Choroid plexus epithelial cell (primary cell): ENCODE measurements at regions not wholly inside any gene's neighbourhood (a gene's known extent, or its start where the extent isn't known, plus 50 kb on each side); places are given as distances from the start of the nearest gene placed in this dataset.
A peak's percentile ranks its signal among the peaks of the same experiment; 100 is the strongest.
"Not testable (repeated sequence)": the region's sequence is repeated elsewhere in the genome, so short reads cannot be mapped to it uniquely, and the experiment has no call there.

Experiments used
- DNase-seq: peaks from one replicate; pipeline ENCODE4 v3.0.0-alpha.2; 2010; ENCODE audit warnings: low read depth
- H3K4me3 ChIP-seq: 2 replicates; pipeline ENCODE4 v1.5.1; 2011; ENCODE audit warnings: low read depth, mild to moderate bottlenecking, control low read depth, low read length, moderate library complexity
- TF ChIP-seq, protein P1 (sequence below): conservative IDR thresholded peaks from 2 replicates; pipeline ENCODE4 v1.5.1; 2011; ENCODE audit warnings: low read depth, mild to moderate bottlenecking, control low read depth, inconsistent platforms, low read length, moderate library complexity

DNA sequence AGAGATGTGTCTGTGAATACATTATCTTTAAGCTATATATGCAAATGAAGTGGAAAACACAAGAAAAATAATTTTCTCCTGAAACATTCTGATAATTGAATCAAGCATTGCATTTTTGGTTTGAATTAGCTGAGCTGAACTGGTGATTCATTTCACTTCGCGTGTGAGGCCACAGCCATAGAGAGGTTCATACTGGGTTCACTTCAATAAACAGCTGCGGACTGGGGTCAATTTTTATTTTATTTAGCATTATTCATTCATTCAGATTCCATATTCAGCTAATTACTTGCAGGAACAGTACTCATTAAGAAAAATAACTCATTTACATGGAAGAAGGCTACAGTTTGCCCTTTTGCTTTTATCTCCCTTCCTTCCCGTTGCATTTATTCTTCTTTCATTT, 195.2 kb upstream of the LRIG3 start:
- no peak overlapping the region for H3K4me3 ChIP-seq
- DNase-seq, result peak; percentile 11
- TF ChIP-seq, protein P1, sequence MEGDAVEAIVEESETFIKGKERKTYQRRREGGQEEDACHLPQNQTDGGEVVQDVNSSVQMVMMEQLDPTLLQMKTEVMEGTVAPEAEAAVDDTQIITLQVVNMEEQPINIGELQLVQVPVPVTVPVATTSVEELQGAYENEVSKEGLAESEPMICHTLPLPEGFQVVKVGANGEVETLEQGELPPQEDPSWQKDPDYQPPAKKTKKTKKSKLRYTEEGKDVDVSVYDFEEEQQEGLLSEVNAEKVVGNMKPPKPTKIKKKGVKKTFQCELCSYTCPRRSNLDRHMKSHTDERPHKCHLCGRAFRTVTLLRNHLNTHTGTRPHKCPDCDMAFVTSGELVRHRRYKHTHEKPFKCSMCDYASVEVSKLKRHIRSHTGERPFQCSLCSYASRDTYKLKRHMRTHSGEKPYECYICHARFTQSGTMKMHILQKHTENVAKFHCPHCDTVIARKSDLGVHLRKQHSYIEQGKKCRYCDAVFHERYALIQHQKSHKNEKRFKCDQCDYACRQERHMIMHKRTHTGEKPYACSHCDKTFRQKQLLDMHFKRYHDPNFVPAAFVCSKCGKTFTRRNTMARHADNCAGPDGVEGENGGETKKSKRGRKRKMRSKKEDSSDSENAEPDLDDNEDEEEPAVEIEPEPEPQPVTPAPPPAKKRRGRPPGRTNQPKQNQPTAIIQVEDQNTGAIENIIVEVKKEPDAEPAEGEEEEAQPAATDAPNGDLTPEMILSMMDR, result no peak

DNA sequence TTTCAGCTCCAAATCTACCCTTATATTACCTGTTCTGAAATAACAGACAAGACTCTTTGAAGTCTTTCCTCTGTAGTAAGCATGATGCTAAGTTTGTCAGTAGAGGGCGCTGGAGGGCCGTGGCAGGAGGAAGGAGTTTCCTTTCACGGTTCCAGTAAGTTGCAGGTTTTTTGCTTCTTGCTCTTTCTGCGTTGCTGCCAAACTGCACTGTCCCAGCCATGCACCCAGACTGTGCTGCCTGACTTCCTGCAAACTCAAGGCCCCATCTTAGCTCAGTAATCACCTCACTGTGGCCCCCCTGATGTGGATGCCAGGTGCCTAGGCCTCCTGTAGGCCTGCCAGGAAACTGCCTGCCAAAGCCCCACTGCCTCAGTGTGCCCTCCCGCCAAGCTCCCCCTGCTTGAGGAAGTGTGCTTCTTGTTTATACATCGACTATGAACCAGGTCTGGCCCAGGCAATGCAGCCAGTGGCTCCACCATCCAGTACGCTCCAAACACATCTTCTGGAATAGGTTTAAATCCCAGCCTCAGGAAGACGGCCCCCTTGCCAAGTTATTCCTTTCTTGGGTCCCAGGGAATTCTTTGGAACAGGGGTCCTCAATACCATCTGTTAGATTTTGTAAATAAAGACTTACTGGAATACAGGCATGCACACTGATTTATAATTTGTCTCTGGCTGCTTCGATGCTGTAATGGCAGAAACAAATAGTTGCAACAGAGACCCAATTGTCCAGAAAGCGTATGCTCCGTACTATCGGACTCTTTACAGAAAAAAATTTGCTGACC, 193.7 kb upstream of the LRIG3 start:
- TF ChIP-seq, protein P1, result peak; percentile 97
- peak; percentile 93 for DNase-seq
- H3K4me3 ChIP-seq, result no peak overlapping the region

DNA sequence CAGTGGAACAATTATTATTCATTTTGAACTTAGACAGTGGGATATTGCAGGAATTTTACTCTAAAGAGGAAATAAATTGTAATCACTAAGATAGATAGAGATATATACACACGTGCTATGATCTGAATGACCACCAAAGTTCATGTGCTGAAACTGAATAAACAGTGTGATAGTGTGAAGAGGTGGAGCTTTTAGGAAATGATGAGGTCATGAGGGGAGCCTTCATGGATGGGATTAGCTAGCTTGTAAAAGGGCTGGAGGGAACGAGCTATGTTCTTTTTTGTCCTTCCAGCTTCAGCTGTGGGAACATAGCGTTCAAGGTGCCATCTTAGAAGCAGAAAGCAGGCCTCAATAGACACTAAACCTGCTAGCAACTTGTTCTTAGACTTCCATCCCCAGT, 191.5 kb upstream of the LRIG3 start:
- TF ChIP-seq, protein P1, result no peak
- no peak overlapping the region for H3K4me3 ChIP-seq
- DNase-seq, result no peak

DNA sequence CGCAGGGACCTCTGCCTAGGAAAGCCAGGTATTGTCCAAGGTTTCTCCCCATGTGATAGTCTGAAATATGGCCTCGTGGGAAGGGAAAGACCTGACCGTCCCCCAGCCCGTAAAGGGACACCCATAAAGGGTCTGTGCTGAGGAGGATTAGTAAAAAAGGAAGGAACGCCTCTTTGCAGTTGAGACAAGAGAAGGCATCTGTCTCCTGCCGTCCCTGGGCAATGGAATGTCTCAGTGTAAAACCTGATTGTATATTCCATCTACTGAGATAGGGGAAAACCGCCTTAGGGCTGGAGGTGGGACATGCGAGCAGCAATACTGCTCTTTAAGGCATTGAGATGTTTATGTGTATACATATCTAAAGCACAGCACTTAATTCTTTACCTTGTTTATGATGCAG, 188.2 kb upstream of the LRIG3 start:
- not testable (repeated sequence) for H3K4me3 ChIP-seq, DNase-seq

DNA sequence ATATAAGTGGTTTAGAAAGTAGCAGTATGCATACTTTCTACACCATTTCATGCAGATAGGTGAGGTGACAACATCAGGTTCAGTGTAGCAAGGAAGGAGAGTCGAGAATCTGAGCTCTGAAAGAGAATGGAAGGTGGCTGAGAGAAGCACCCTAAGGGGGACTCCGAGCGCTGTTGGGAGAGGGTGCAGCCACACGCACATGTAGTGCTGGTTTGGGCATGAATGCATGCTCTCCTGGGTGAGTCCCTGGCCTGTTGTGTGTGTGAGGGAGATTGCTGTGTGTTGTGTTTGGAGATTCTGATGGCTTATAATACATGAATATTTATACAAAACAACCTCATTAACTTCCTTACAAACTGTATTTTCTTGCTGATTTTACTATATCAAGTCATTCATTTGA, 180.3 kb upstream of the LRIG3 start:
- H3K4me3 ChIP-seq, result no peak overlapping the region
- TF ChIP-seq, protein P1, result no peak
- DNase-seq, result no peak

DNA sequence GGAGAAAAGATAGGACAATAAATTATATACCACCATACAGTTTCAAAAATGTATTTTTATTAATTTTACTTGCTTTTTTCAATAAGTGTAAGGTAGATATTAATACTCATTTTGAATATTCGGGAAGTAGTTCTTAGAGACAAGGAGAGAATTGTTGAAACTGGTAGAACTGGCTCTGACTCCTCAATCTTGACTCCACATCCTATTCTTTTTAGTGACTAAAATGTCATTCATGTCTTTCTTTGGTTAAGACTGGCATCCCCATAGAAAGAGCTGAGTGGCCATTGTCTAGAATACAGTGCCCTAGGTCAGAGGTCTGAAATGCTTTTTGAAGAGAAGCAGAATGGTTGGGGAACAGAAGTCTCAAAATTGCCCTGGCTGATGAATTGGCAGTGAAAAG, 177.6 kb upstream of the LRIG3 start:
- no peak overlapping the region for H3K4me3 ChIP-seq
- DNase-seq, result no peak
- TF ChIP-seq, protein P1, result no peak

DNA sequence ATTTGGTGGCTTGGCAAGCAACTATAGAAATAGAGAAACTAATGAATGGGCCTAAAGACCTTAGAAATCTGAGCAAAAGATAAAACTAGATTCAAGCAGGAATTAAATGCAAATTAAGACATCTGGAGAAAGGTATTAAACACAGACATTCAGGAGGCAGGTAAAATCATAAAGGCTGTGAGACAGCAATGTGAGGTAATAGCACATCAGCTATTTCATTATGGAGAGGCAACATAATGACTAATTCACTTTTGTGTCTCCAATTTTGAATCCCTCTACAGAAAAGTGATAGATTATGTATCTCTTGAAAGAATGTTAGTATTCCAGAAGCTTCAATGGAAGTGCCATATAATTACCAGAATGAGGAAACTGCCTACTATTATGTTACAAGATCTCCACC, 175.9 kb upstream of the LRIG3 start:
- H3K4me3 ChIP-seq, result no peak overlapping the region
- no peak for DNase-seq
- TF ChIP-seq, protein P1, result no peak
